GM10248 (cell line): ENCODE measurements at regions not wholly inside any gene's neighbourhood (a gene's known extent, or its start where the extent isn't known, plus 50 kb on each side); places are given as distances from the start of the nearest gene placed in this dataset.
"Not testable (repeated sequence)": the region's sequence is repeated elsewhere in the genome, so short reads cannot be mapped to it uniquely, and the experiment has no call there.

ENCODE experiments used
- CTCF ChIA-PET: fragments of 300-600 bp; sonication (Branson Sonifier 250); formaldehyde crosslinking; extraction: SDS; loops from one replicate; lab custom pipeline; 2021; ENCODE audit warnings: antibody characterized with exemption; lab: Yijun Ruan, JAX
- POLR2A ChIA-PET: fragments of 350-650 bp; sonication (Branson Sonifier 250); formaldehyde crosslinking; extraction: SDS; loops from one replicate; lab custom pipeline; 2020; ENCODE audit warnings: antibody characterized with exemption; lab: Yijun Ruan, JAX
- DNase-seq: peaks from one replicate; pipeline ENCODE4 v3.0.0; 2012; ENCODE audit errors: extremely low spot score
- CTCF ChIP-seq: IDR thresholded peaks from 2 replicates; pipeline ENCODE4 v1.5.1; 2012; ENCODE audit warnings: mild to moderate bottlenecking, low read depth; ENCODE audit errors: extremely low read depth, missing control alignments, control extremely low read depth

- CTCF ChIA-PET = interaction anchor here (0.8 kb wide), 1 partner anchor 11 kb away, joined by 3 read pairs; no protein-coding TSS in a partner anchor
- no peak for DNase-seq
- TF ChIP-seq CTCF = no peak
- POLR2A ChIA-PET = no interaction called here
Measured at GRCh38 chr13:44719857-44720671, 143.9 kb upstream of the TSC22D1 start.

- TF ChIP-seq CTCF = no peak
- CTCF ChIA-PET = no interaction called here
- POLR2A ChIA-PET = no interaction called here
- DNase-seq = no peak
Measured at GRCh38 chr13:44718467-44718866, 142.3 kb upstream of the TSC22D1 start.

- no peak for DNase-seq
- ChIA-PET POLR2A (no interaction called here), CTCF (no interaction called here)
- no peak for TF ChIP-seq CTCF
Measured at GRCh38 chr13:44715287-44716230, 139.4 kb upstream of the TSC22D1 start.

GRCh38 chr13:44713788-44714469 is 137.8 kb upstream of the TSC22D1 start:
- ChIA-PET CTCF (interaction anchor here (1.0 kb wide), 1 partner anchor 270 kb away, joined by 3 read pairs; no protein-coding TSS in a partner anchor), POLR2A (no interaction called here)
- TF ChIP-seq CTCF = no peak
- DNase-seq = no peak

- TF ChIP-seq CTCF = no peak
- DNase-seq = no peak
- ChIA-PET CTCF (interaction anchor here (0.6 to 0.9 kb wide), 2 partner anchors 9 to 228 kb away, joined by 3 read pairs; no protein-coding TSS in a partner anchor), POLR2A (no interaction called here)
Measured at GRCh38 chr13:44711706-44712105, 135.6 kb upstream of the TSC22D1 start.

GRCh38 chr13:44710576-44710975 is 134.4 kb upstream of the TSC22D1 start:
- DNase-seq = peak; percentile 55
- ChIA-PET POLR2A (no interaction called here), CTCF (no interaction called here)
- no peak for TF ChIP-seq CTCF

- POLR2A ChIA-PET, DNase-seq, CTCF ChIA-PET: not testable (repeated sequence)
Measured at GRCh38 chr13:44704811-44705210, 128.7 kb upstream of the TSC22D1 start.
